AG04450 (cell line): ENCODE measurements at regions not wholly inside any gene's neighbourhood (a gene's known extent, or its start where the extent isn't known, plus 50 kb on each side); places are given as distances from the start of the nearest gene placed in this dataset. TPM values are rescaled to one million over a fixed set of nuclear protein-coding genes. Genes with fewer than 3 reads are reported as not detected.

Experiments used
- CTCF ChIA-PET: fragments of 300-600, 350-600 bp; formaldehyde crosslinking; extraction: SDS; loops from one replicate; lab custom pipeline; 2022; ENCODE audit warnings: antibody characterized with exemption, inconsistent platforms; lab: Charles Lee
- POLR2A ChIA-PET: fragments of 350-600 bp; formaldehyde crosslinking; extraction: SDS; loops from one replicate; lab custom pipeline; 2021; ENCODE audit warnings: antibody characterized with exemption, inconsistent platforms; lab: Yijun Ruan, JAX
- DNase-seq: peaks from one replicate; pipeline ENCODE4 v3.0.0-alpha.2; 2011; ENCODE audit warnings: low read depth, low spot score
- H3K27ac ChIP-seq: one replicate; pipeline ENCODE4 v1.5.1; 2012; ENCODE audit warnings: low read depth, low read length, control low read depth
- H3K27me3 ChIP-seq: one replicate; pipeline ENCODE4 v1.6.0; 2012; ENCODE audit warnings: low read length; ENCODE audit not compliant: control insufficient read depth, insufficient read depth
- H3K4me3 ChIP-seq: 2 replicates; pipeline ENCODE4 v1.5.1; 2011; ENCODE audit warnings: mild to moderate bottlenecking, low read depth, low read length, control low read depth
- H3K9me3 ChIP-seq: 2 replicates; pipeline ENCODE4 v1.5.1; 2012; ENCODE audit warnings: low read length; ENCODE audit not compliant: control insufficient read depth, insufficient read depth
- small RNA-seq: library from RNA; depleted of rRNA; stranded (forward); fragments of <200 nt; gene quantifications from one replicate; pipeline ENCODE3, GENCODE V24; 2012; ENCODE audit warnings: low read depth; ENCODE audit not compliant: insufficient read length
- TF ChIP-seq, protein P1 (sequence below): IDR thresholded peaks from 2 replicates; pipeline ENCODE4 v1.5.1; 2011; ENCODE audit warnings: low read depth, low read length, control low read depth, inconsistent platforms

DNA sequence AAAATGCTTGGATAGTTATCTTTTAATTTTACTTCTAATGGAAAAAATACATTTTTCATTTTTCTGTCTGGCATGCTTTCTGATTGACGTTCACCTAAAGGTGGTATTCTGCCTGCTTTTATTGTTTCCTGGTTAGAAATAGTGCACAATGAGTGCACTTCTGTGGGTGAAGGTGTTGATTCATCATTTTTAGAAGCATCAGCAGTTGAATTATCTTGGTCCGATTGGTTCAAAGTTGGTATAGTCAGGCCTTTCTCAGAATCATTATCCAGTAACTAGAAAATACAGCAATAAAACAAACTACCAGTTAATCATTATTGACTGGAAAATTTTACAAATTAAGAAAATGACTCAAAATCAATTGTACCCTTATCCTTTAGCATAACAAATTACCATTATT lies 84.5 kb downstream of the STRADB start:
- no peaks in the 10 kb centered on the region for H3K27me3 ChIP-seq
- H3K9me3 ChIP-seq = peaks cover 2% of the 10 kb centered on the region; the same call in 1 of the 2 replicates
- H3K27ac ChIP-seq = no peak overlapping the region
- ChIA-PET POLR2A (no interaction called here), CTCF (no interaction called here)
- no peak for DNase-seq
- no peak overlapping the region for H3K4me3 ChIP-seq
- TF ChIP-seq, protein P1, sequence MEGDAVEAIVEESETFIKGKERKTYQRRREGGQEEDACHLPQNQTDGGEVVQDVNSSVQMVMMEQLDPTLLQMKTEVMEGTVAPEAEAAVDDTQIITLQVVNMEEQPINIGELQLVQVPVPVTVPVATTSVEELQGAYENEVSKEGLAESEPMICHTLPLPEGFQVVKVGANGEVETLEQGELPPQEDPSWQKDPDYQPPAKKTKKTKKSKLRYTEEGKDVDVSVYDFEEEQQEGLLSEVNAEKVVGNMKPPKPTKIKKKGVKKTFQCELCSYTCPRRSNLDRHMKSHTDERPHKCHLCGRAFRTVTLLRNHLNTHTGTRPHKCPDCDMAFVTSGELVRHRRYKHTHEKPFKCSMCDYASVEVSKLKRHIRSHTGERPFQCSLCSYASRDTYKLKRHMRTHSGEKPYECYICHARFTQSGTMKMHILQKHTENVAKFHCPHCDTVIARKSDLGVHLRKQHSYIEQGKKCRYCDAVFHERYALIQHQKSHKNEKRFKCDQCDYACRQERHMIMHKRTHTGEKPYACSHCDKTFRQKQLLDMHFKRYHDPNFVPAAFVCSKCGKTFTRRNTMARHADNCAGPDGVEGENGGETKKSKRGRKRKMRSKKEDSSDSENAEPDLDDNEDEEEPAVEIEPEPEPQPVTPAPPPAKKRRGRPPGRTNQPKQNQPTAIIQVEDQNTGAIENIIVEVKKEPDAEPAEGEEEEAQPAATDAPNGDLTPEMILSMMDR = no peak

DNA sequence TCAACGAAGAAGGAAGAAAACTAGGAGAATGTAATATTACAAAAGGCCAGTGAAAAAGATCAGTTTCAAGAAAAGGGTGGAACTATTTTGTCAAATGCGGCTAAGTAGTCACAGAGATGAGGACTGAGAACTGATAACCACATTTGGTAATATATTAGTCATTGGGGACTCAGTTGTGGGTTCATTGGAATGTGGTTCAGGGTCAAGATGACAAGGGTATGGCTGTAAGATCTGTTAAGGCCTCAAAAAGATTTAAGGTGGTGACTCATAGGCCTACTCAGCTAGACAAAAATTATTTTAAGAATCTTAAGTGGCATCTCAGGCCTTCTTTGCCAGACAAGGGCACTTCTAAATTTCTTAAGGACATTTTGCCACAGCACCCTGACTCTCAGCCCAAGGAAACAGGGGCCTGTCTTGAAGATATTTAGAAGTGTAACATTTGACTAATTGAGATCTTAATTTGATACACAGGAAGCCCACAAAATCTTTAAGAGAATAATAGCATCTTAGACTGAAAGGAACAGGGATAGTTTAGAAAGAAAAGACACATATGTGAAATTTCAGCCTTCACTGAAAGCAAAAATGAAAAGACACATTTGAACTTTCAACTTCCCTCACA lies 81.3 kb downstream of the STRADB start:
- ChIA-PET POLR2A (no interaction called here), CTCF (no interaction called here)
- Histone ChIP-seq H3K4me3 (no peak overlapping the region), H3K27me3 (no peaks in the 10 kb centered on the region), H3K9me3 (peaks cover 2% of the 10 kb centered on the region; the same call in 1 of the 2 replicates), H3K27ac (no peak overlapping the region)
- TF ChIP-seq, protein P1 = no peak
- DNase-seq = peak; percentile 29

Small RNAs in the stretch of these regions (small RNA-seq; reads per million reads assigned to genes)
- not detected for gene MTND4LP16
